ENCODE measurements at regions not wholly inside any gene's neighbourhood (a gene's known extent, or its start where the extent isn't known, plus 50 kb on each side); places are given as distances from the start of the nearest gene placed in this dataset.
"Not testable (repeated sequence)": the region's sequence is repeated elsewhere in the genome, so short reads cannot be mapped to it uniquely, and the experiment has no call there.

GRCh38 chr6:99802396-99803031 lies 191.5 kb downstream of the MCHR2 start:
- DNase-seq (ENCODE audit: low spot score), result no peak

DNA sequence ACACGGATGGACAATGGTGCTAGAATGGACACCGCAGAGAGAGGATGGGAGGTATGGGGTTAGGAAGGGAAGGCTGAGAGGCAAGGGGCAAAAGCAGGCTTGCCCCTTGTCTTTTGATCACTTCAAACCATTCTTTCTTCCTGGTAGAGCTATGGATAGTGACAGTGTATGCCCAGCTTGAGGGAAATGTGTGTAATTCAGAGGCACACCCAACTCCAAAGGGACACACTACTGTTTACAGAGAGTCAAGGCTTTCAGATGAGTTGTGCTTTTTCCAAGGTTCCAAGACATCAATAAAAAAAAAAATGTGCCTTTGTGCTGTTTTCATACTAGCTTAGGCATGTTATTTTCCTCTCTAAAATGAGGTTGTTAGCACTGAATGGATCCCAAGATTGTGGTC lies 185.0 kb downstream of the MCHR2 start:
- DNase-seq (ENCODE audit: low spot score), result no peak

DNA sequence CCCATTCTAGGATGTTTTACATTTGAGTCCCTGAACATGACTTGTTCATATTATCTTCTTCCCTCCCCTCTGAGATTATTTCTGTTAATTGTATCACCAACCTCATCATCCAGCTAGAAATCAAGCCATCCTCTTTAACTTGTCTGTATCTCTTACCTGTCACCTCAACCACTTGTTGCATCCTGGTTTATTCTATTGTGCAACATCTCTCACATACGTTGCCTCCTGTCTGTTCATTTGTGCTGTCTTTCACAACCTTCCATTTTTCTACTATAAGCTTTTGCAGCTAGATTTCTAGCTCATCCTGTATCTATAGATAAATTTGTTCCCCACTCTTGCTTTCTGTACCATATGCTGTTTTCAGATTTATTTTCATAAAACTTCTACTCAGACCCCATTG lies 183.7 kb downstream of the MCHR2 start:
- no peak for DNase-seq (ENCODE audit: low spot score)

- no peak for DNase-seq (ENCODE audit: low spot score)
Measured at GRCh38 chr6:99810942-99811620, 182.9 kb downstream of the MCHR2 start.

- no peak for DNase-seq (ENCODE audit: low spot score)
Measured at GRCh38 chr6:99811636-99812035, 182.4 kb downstream of the MCHR2 start.

GRCh38 chr6:99813565-99813964 lies 180.5 kb downstream of the MCHR2 start:
- no peak for DNase-seq (ENCODE audit: low spot score)

GRCh38 chr6:99814230-99814928 lies 179.6 kb downstream of the MCHR2 start:
- DNase-seq (ENCODE audit: low spot score), result no peak

DNA sequence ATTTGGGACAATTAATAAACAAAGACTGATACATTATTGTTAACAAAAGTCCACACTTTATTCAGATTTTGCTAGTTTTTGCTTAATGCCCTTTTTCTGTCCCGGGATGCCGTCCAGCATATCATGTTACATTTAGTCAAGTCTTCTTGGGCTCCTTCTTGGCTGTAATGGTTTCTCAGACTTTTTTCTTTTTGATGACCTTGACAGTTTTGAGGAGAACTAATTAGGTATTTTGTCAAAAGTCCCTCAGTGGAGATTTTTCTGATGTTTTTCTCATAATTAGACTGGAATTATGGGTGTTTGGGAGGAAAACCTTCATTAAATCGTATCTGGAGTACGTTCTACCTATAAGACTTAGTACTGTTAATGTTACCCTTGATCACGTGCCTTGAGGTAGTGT lies 177.2 kb downstream of the MCHR2 start:
- no peak for DNase-seq (ENCODE audit: low spot score)

DNA sequence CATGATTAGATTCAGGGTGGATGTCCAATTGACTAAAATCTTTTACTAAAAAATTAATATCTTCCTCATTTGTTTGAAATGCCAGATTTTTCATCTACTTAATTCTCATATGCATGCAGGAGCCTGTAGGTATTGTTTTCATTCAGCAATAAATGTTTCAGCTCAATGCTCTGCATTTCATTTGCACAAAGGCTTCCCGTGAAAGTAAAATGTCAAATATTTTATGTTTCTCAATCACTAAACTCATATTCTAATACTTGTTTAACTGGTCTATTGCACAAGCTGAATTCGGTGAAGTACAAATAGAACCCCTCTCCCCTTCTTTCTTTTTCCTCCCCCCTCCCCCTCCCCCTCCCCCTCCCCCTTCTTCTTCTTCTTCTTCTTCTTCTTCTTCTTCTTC lies 175.9 kb downstream of the MCHR2 start:
- DNase-seq (ENCODE audit: low spot score), result no peak

- DNase-seq (ENCODE audit: low spot score), result no peak
Measured at GRCh38 chr6:99819853-99820252, 174.2 kb downstream of the MCHR2 start.

- no peak for DNase-seq (ENCODE audit: low spot score)
Measured at GRCh38 chr6:99821164-99821563, 172.9 kb downstream of the MCHR2 start.

DNA sequence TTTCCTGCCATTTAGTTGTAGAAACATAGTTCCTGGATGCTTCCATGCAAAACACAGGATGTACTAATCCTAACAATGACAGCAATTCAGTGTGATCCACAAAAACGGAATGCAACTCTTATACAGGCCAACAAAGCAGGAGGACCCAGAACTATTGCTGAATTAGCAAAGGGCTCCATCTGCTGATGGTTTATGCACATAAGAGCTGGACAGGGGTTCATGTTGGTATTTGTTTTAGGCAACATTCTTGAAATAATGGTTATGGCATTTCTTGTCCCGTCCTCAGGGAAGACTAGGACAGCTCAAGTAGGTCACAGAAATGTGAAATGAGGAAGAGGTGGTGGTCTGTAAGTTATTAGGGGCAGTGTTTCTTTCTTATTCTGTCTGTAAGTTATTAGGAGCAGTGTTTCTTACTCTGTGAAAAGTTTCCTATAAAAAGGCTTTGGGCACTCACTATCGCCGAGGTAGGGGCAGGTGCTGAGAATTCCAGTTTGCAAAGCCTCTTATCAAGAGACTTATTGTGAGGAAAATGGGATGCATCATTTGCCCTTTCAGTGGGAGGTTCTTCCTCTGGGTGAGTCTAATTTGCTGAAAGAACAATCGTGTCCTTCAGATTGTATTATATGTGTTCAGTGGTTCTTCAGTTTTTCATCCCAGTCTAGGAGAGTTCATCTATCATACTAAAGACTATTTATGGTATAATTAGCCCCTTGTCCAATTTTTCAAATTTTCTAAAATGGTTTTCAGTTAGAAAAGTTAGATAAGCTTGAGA lies 171.1 kb downstream of the MCHR2 start:
- DNase-seq (ENCODE audit: low spot score), result peak; percentile 10

DNA sequence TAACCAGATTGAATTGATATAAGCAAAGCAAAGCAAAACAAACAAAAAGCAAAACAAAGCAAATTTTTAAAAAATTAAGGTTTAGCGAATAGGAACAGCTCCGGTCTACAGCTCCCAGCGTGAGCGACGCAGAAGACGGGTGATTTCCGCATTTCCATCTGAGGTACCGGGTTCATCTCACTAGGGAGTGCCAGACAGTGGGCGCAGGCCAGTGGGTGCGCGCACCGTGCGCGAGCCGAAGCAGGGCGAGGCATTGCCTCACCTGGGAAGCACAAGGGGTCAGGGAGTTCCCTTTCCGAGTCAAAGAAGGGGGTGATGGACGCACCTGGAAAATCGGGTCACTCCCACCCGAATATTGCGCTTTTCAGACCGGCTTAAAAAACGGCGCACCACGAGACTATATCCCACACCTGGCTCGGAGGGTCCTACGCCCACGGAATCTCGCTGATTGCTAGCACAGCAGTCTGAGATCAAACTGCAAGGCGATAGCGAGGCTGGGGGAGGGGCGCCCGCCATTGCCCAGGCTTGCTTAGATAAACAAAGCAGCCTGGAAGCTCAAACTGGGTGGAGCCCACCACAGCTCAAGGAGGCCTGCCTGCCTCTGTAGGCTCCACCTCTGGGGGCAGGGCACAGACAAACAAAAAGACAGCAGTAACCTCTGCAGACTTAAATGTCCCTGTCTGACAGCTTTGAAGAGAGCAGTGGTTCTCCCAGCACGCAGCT lies 170.3 kb downstream of the MCHR2 start:
- DNase-seq (ENCODE audit: low spot score), result not testable (repeated sequence)

GRCh38 chr6:99833034-99833433 lies 161.0 kb downstream of the MCHR2 start:
- no peak for DNase-seq (ENCODE audit: low spot score)

GRCh38 chr6:99836471-99836870 lies 157.6 kb downstream of the MCHR2 start:
- no peak for DNase-seq (ENCODE audit: low spot score)

DNA sequence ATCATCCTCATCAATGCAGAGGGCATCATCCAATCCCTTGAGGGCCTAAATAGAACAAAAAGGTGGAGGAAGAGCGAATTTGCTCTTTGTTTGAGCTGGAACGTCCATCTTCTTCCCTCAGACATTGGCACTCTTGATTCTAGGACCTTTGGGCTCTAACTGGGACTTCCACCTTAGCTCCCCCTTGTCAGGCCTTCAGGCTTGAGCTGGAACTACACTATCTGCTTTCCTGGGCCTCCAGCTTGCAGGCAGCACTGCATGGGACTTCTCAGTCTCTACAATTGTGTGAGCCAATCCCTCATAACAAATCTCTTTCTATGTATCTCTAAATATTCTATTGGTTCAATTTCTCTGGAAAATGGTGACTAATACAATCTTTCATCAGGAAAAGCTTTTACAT lies 155.4 kb downstream of the MCHR2 start:
- DNase-seq (ENCODE audit: low spot score), result no peak

DNA sequence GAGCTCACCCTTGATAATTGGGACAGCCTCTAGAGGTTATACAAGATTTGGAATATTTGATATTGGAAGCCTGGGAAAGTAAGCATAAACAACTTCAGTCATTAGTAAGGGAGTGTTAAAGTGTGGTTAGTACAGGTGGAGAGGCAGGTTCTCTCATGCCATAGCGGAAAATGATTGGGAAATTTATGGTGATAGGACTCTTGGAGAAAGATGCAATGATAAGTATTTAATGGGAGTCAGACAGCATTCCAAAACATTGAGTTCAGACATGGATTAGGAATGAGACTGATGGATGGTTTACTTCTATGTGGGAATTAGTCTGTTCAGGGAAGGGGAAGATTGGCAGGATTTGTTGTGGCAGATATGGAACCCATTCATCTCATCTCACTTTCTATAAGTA lies 152.7 kb downstream of the MCHR2 start:
- no peak for DNase-seq (ENCODE audit: low spot score)

GRCh38 chr6:99846006-99846405 lies 148.0 kb downstream of the MCHR2 start:
- DNase-seq (ENCODE audit: low spot score), result no peak

- no peak for DNase-seq (ENCODE audit: low spot score)
Measured at GRCh38 chr6:99850841-99851240, 143.2 kb downstream of the MCHR2 start.

- no peak for DNase-seq (ENCODE audit: low spot score)
Measured at GRCh38 chr6:99852031-99852430, 142.0 kb downstream of the MCHR2 start.

- DNase-seq (ENCODE audit: low spot score), result no peak
Measured at GRCh38 chr6:99867026-99867425, 127.0 kb downstream of the MCHR2 start.
